NCI-H69 (cell line): ENCODE measurements at regions not wholly inside any gene's neighbourhood (a gene's known extent, or its start where the extent isn't known, plus 50 kb on each side); places are given as distances from the start of the nearest gene placed in this dataset.

ENCODE experiments used
- DNase-seq: peaks from one replicate; lab custom pipeline; 2025; lab: John Stamatoyannopoulos, UW

DNA sequence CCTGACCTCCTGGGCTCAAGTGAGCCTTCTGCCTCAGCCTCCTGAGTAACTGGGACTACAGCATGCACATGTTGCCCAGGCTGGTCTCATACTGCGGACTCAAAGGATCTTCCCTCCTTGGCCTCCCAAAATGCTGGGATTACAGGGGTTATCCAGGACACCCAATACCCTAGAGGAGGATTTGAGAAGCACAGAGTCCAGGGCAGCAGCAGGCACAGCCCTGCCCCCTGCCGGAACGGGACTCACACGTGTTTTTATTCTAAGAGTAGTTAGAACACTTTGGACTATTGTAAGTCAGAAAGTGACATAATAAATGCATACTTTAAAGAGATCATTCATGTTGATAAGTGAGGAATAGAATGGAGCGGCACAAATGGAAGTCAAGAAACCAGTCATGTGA, 80.2 kb downstream of the C6orf118 start:
- no peak for DNase-seq

DNA sequence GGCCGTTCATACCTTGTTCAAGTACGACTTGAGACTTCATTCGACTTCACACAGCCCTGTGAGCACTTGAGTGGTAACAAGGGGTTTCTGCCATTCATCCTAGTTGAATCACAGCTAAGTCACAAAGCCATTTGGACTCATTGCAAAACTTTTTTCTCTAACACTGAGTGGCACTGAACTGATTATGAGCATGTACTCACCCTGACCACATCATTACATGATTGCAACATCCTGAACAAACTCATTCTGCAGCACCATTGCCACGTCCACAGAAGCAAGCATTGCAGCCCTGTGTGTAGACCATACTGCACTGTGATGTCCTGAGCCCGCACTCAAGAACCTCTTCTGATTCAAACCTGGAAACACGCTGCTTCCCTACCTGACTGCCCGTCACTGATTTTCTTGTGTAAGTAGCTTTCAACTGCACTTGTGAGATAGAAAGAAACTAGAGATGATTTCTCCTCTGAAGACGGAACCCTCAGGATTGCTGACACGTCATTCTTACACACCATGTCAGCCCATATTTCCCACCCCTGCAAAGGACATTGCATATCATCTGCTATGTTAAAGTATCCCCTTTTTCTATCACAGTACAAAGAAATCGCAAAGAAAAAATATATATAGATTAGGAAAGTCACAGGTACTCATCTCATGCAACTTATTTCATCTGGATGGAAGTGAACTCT, 81.6 kb downstream of the C6orf118 start:
- DNase-seq = no peak

DNA sequence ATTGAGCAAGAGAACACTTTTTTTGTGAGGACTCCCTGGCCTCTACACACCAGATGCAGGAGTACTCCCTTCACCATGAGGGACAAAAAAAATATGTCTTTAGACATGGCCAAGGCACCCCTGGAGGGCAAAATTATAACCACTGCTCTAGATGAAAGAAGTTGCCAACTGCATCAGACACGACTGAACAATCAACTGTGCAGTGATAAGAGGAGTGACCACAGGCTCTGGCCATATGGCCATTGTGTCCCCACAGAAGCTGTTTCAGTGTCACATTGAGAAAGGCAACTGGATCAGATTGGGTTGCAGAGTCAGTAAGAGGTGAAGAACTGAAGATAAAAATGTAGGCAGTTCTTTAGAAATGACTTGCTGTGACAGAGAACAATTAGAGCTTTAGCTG, 85.7 kb downstream of the C6orf118 start:
- DNase-seq = no peak

DNA sequence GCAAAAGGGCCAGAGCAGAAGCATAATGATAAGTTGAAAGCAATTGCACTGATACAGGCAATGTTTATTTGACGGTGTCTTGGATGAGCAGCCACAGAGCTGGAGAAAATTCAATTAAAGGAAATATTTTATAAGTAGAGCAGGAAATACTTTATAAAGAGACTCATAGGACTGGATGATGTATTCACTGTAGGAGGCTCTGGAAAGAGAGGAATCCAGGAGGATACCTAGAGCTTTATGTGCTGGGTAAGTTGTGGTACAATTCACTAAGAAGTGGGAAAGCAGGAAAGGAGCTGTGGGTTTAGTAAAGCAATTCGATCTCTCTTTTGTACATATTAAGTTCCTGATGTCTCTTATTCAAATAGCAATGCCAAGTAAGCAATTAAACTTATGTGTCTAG, 86.3 kb downstream of the C6orf118 start:
- DNase-seq = no peak

DNA sequence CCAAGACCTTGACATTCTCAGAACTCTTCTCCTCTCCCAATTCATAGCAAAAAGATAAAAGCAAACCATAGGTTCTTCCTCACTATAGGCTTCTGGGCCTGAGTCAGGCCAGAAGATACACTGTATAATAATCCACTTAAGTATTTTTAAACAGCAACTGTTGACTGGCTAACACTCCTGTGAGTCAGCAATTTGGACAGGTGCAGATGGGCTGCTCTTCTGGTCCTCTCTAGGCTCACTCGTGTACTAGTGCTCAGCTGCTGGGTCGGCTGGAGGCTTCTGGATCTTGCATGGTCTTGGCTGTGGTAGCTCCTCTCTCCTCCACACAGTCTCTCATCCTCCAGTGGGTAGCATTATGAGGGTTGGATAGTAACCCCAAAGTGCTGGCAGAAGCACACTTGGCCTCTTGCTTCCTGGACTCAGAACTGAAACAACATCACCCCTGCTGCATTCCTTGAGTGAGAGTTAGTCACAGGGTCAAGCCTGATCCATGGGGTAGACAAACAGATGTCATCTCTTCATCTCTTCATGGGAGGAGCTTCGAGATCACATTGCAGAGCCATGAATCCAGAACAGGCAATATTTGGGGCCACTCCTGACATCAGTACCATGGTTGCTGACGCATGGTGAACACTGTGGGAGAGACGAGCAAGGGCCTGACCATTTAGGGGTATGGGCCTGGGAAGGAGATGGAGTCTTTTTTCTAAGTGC, 86.9 kb downstream of the C6orf118 start:
- DNase-seq = no peak

DNA sequence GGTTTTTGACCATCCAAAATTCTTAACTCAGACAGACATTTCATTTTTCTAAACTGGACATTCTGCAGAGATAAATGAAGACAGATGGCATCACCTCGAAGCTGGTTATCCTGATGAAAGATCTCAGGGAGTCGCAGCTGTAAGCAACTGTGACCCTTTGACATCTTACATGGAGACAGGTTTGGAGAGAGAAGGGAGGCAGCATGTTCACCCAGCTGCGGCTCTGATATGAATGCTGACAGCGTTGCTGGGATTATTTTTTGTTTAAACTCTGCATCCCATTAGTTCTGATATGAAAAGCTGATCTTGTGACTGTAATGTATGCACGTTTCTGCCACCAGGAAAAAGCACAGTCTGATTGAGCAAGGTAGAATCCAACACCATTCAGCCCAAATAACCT, 89.4 kb downstream of the C6orf118 start:
- no peak for DNase-seq

DNA sequence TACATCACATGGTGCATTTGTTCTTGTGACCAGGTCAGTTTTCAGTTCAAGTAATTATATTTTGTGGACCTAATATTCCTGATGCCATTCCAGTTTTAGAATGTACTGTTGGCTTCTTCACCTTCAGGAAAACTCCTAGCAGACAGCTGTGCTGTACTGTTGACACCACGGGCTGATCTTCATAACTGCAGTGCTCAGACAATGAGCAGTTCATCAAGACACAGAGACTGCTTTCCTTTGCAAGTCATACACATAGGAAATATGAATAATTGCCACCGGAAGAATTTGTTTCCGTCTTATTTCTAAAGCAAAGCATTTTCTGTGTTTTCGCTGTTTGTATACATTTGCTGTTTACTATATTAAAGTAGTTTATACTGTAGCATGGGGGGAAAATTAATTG, 89.8 kb downstream of the C6orf118 start:
- DNase-seq = no peak

DNA sequence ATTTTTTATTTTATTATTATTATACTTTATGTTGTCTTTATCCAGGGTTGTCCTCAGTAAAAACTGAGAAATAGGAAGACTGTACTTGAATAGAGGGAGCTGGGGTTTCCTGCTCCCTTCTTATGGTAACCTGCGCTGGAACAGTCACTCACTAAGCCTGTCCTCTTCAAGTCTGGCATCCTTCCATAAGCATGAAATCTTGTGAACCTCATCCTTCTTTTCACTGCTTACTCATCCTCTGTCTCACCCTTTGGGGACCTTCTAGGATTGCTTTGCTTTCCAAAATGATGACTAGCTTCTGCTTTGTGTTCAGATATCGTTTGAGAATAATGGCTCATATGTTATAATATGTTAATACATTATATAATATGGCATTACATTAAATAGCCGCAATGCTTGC, 90.6 kb downstream of the C6orf118 start:
- DNase-seq = no peak

DNA sequence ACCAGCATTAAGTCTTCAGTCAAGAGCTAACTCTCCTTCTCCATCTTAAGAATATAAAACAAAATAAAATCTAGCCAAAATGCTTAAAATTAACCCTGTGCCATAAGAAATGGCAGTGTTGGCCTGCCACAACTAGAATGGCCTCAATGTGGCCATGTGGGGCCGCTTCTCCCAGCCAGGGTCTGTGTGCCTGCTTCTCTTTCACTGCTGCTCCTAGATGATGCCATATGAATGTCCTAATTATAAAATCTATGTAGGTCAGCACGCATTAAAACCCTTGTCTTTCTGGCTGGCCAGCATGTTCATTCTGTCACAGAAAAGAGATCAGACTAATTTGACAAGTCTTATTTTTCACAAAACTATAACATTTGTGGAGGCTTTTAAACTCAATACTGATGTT, 102.6 kb downstream of the C6orf118 start:
- no peak for DNase-seq

DNA sequence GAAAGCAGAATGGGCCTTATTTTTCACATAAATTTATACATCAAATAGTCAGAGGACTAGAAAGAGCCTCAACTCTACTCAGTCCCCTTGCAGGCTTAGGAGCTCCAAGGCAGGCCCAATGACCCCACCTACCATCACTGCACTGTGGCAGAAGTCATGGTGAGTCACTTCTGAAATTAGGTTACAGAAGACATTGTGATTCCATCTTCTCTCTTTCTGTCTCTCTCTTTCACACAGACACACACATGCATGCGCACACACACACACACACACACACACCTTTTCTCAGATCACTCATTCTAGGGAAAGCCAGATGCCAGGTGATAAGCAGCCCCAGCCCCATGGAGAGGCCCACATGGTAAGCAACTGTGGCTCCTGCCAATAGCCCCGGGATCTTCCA, 103.8 kb downstream of the C6orf118 start:
- no peak for DNase-seq

DNA sequence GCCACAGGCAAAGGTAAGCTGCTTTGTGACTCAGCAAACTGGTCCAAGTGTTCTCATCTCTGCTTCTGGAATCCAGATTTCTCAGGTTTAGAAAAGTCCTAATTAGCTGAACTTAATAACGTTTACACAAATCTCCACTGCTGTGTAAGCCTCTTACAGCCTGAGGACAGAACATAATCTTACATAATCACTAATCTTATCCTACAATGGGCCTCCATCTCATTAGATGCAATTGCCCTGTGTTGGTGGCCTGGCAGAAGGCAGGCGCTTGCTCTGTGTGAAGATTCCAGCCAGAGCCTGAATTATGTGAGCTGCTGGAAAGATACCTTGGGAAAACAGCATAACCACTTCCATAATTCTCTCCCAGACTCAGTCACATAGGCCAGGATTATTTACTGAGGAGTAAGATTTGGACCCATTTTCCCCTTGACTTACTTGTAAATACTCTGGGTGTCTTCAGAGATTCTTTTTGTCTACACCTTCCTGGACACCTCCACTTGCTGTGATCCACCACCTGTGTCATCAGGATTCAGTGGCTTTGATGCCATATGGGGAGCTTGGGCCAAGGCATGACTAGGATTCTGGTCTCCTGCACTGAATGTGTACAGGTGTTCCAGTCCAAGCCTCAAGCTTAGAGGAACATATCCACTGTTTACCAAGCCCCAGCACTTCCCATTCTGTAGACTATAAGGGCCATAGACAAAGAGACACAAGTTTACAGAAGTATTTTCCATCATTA, 104.4 kb downstream of the C6orf118 start:
- DNase-seq = no peak

DNA sequence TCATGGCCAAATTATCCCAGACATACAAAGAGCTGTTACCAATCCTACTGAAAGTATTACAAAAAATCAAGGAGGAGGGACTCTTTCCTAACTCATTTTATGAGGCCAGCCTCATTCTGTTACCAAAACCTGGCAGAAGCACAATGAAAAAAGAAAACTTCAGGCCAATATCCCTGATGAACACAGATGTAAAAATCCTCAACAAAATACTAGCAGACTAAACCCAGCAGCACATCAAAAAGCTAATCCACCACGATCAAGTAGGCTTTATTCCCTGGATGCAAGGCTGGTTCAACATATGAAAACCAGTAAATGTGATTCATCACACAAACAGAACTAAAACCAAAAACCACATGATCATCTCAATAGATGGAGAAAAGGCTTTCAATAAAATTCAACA, 109.2 kb downstream of the C6orf118 start:
- no peak for DNase-seq

DNA sequence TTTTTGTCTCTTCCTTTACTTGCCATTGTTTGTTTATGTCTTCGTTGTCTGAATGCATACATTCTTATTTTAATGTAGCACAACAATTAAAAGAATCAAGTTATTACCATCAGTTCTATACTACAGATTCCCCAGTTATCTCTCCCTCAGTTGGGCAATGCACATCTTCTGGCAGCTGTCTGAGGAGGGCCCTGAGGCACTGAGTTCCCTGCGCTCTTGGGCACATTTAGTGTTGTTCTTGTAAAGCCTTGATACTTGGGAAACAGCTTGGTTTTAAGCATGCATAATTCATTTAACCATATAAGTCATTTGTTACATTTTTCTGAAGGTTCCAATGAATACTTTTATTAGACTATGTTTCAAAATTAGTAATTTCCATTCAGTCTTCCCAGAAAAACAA, 117.9 kb downstream of the C6orf118 start:
- DNase-seq = no peak

DNA sequence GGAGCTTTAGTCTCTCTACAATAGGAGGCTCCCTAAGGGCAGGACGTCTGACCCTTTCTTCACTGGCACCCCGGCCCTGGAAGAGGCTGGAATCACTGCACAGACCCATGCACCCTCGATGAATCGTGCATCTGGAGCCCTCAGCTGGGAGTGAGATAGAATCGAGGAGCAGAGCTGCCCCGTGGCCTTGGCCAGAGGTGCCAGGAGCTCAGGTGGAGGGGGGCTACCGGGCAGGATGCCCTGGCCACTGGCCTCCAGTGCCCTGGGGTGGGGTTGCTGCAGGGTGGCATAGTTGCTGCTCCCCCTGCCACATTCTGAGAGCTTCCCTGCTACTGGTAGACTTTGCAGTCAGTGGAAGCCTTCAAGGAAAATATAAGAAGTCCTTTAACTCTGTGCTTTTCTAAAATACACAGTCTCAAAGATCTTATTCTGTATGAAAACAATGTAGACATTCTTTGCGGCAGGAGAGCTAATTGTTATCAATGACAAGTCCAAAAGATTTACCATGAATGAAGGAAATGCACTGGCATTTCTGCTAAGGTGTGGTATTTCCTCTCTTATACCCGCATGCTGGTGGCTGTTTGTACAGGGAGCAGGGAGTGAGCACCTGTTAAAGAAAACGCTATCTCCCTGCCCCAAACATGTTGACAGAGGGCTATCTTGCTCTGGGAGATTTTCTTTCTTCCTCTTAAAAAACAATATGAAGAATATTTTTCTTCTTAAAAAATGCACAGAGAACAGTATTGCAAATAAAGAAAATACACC, 122.8 kb downstream of the C6orf118 start:
- DNase-seq = no peak

DNA sequence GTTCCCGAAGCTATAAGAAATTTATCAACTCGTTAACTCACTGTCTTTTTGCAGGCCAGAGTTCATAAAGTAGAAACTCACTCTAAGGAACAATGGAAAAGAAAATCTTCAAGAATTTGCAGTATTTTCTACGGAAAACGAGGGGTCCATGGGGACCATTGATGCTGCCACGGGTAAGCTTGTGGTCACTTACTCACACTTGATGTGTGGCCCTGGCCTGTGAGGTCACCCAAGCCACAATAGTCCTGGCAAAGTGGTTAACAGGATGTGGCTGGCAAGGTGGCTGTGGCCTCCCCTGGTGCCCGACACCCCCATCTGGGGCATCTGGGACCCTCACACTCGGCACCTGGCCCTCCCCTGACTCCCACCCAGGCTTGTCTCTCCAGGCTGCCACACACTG, 123.4 kb downstream of the C6orf118 start:
- no peak for DNase-seq

DNA sequence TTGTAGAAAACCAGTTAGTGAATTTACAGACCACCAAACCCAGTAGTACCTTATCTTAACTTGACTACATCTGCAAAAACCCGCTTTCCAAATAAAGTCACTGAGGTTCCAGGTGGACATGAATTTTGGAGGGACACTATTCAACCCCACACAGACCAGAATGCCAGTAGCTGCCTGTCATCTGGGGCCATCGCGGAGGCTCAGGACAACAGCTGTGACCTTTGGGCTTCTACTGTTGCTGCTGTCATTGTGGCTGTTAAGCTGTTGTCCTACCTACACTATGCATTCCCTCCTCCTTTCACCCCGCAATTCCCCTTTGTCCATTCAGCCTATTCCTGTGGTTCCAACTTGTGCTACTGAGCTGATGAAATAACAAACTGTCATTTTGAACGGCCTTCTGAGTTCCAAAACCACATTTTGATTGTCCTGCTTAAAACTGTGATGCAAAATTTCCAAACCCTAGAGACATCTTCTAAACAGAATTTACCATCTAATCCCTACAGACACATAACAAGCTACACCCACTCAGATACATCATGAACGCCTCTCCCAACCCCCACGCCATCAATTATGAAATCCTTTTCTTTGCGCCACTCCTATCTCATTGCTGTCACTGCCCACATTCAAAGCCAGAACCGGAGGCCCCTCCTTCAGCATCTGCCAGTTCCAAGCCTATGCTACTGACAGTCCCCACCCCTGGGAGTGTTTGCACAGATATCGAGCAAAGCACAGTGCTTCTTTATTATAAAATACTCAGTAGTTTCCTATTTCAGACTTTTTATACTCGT, 125.0 kb downstream of the C6orf118 start:
- DNase-seq = no peak

DNA sequence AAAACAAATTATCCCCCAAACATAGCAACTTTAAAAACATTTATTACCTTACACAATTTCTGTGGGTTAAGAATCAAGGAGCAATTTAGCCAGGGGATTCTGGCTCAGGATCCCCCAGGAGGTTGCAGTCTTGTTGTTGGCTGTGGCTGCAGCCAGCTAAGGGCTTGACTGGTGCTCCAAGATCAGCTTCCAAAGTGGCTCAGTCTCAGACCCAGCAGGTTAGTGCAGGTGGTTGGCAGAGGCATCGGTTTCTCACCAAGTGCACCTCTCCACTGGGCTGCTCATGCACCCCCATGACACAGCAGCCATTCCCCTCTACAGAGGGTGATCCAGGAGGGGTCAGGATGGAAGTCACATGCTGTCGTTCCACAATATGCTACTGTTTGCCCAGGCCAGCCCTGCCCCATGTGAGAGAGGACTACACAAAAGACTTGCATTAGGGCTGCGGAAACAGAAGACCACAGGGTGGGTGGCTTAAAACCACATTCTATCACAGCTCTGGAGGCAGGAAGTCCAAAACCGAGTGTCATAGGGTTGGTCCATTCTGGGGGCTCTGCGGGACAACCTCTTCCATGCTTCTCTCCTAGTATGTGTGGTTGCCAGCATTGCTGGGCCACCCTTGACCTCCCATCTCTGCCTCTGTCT, 125.8 kb downstream of the C6orf118 start:
- no peak for DNase-seq

DNA sequence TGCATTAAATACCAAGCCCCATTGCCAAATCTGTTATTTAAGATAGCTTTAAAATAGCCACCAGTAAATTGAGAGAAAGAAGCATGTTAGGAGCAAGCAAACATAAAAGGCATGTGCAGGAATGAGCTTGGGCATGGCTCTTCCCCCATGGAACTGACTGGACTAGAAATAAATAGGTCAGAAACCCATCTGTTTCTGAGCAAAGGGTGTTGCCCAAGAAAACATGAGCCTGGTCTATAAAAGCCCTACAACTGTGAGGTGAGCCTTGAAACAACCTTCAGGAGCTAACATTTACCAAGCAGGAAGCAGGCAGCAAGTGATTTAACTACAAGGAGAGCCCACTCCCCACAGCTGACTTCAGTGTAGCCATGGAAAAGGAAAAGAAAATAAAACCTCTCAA, 126.3 kb downstream of the C6orf118 start:
- DNase-seq = no peak

DNA sequence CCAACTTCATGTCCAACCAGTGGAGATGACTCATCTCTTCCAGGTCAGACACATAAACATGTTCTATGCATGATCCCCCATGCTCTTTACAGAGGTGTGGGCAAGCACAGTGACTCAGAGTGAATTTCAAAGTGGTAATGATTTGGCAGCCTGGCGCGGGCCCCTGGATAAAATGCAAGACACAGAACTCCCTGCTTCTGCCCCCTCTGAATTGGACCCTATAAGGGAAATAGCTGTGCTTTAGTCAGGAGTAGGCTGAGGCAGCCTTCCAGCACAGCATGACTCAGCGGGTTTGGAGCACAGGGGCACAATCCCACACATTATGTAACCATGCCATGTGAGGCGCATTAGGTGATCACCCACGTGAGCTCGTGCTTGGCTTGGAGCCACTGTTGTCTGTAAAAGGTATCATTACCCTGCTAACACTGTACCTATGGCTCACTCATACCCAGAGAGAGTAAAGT, 127.4 kb downstream of the C6orf118 start:
- DNase-seq = no peak

DNA sequence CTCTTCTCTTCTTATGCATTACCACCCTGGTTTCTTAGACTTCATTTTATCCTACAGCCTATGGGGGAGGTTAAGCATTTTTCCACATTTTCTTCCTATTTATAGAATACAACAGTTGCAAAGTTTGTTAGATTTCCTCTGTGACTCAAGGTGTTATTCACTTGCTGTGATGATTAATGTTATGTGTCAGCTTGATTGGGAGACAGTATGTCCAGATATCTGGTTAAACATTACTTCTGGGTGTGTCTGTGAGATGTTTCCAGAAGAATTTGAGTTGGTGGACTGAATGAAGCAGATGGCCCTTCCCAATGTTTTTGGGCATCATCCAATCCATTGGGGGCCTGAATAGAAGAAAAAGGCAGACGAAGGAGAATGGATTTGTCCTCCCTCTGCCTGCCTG, 131.3 kb downstream of the C6orf118 start:
- no peak for DNase-seq

DNA sequence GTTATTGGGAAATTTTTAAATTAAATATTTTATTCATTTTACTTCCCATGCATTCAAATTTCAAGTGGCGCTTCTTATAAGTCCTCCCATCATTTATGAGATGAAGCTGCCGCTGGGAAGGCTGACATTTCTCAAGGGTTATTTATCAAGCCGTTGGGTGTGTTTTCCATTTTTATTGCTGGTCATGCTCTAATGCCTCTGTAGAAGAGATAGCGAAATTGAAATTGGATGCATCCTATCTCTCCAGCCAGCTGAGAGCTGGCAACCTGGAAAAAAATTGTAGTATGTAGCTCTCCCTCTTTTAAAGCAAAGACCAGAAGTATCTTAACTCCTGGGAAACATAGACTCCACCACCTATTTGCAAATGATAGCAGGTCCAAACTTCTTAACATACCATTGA, 135.9 kb downstream of the C6orf118 start:
- no peak for DNase-seq
